HG03175 (cell line): ENCODE measurements at regions not wholly inside any gene's neighbourhood (a gene's known extent, or its start where the extent isn't known, plus 50 kb on each side); places are given as distances from the start of the nearest gene placed in this dataset.

Experiments used
- ATAC-seq: cut with Tn5 transposase; IDR thresholded peaks from one replicate; pipeline ENCODE4 v1.9.1; 2021; ENCODE audit warnings: mild to moderate bottlenecking, moderate library complexity; ENCODE audit not compliant: unreplicated experiment

DNA sequence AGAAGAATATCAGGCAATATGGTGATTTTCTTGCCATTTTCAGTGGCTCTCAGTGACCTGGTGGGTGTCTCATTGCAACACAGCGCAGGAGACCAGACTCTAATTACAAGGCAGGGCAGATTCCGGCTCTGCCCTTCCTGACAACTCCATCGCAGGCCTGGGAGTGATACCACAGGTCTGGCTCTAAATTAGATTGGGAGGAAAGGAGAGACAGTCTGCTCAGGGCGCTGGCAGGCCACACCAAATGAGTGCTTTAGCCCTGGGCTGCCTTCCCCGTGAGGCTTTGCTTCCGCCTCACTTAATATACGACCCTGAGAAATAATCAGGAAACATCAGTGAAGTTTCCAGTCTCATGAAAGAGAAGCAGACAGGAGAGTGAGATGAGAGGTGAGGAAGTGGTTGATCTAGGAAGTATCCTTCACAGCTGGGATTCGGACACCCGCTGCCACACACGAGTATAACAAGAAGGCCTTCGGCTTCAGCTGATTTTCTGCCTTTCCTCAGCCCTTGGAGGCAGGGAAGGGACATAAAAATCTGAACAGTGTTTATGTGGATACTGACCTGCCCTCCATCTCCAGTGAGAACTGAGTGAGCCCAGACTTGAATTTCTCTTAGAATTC lies 73.7 kb upstream of the PROK2 start:
- no peak for ATAC-seq

DNA sequence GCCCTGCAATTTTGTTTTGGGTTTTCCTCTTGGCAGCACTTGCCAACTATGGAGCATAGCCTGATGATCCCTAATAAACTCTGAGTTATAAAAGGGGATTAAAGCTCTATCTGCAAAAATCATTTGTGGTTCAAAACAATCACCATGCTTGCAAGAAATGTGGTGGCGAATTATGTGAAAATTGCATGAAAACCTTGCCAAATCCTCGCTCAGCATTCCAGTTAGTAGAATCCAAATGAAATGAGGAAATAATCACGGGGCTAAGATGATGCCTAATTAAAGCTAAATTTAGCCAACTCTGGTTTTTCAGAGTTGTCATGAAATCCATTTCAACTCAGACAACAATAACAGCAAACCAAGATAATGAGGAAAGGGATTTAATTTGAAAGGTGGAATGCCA lies 73.0 kb upstream of the PROK2 start:
- no peak for ATAC-seq

DNA sequence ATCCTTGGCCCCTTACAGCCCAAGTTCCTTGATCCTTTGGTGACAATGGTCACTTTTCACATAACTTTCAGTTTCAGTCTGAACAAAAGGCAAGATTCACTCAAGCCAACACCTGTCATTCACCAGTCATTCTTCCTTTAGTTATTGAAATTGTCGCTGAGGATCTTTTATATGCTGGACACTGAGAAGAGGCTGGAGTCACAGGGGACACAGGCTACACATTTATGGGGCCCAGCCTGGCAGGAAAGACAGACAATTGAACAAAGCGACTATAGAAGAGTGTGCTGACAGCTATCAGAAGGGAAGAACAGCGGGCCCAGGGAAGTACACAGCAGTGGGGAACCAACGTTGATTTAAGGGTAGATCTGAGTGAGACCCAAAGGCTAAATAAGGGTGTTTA lies 69.8 kb upstream of the PROK2 start:
- ATAC-seq = no peak

DNA sequence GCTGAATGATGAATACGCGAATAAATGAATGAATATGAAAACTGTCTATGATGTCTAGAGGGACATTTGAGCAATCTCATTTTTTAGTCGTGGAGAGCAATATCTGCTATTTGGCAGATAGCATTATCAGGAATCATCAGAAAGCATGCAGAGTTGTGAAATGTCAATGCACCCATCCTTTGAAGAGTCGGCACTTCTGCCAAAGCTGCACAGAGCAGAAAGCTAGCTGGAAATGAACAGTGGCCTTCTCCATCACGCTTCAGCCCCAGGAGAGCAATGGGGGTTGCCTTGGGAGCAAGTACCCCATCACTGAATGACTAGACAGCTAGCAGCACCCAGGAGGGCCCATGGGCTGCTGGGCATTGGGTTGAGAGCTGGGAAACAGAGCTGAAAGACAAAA lies 69.1 kb upstream of the PROK2 start:
- ATAC-seq = no peak

DNA sequence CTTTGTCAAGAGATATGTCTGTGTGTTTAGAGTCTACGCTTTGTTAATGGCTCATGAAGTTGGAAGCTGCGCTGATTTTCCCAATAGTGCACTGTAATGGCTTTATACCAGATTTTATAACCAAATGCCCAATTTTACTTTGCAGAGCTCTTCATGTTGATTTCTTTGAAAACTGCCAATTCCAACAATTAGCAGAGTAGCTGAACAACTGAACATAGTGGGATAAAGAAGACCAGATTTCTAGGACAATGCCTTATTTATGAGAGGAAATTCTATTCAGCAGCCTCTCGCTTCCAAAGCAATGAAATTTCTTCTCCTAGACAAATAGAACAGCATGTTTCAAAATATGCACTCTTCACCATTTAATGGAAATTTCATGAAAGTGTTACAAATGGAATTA lies 66.9 kb upstream of the PROK2 start:
- no peak for ATAC-seq

DNA sequence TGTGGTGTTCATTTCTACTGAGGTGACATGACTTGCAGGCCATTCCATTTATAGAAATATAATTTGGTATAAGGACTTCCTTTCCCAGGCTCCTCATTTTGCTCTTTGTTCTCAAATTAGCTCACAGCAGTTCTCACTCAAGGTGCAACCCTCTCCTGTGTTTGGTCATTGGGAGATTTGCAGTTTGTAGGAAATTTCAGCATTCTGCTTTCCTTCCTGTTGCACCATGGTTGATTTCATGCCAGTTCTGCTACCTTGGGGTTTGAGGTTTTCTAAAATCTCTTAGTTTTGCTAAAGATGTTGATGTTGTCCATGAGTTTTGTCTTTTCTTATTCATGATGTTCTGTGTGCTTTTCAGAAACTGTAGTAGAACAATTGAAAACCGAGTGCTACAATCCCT lies 65.7 kb upstream of the PROK2 start:
- ATAC-seq = no peak

DNA sequence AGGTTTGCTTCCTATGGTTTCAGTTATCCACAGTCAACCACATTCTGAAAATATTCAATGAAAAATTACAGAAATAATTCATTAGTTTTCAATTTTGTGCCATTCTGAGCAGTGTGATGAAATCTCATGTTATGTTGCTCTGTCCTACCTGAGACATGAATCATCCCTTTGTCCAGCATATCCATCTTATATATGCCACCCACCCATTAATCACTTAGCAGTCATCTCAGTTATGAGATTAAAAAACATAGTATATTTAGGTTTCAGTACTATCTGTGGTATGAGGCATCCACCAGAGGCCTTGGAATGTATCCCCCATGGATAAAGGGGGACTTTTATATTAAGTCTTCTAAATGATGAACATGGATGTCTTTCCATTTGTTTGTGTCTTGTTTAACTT lies 64.7 kb upstream of the PROK2 start:
- no peak for ATAC-seq

DNA sequence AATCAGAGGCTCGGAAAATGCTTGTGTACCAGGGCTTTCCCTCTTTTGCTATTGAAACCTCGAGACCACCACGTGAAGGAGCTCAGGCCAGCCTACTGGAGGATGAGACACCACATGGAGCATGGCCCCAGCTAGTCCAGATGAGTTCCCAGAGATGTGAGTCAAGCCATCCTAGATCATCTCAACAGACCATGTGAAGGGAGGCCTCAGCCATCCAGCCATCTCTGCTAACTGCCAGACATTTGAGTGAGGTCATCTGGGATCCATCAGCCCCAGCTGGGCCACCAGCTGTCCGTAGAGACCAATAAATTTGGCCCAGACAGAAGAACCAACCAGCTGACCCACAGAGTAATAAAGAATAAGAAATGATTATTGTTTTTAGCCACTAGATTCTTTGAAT lies 62.8 kb upstream of the PROK2 start:
- ATAC-seq = no peak

DNA sequence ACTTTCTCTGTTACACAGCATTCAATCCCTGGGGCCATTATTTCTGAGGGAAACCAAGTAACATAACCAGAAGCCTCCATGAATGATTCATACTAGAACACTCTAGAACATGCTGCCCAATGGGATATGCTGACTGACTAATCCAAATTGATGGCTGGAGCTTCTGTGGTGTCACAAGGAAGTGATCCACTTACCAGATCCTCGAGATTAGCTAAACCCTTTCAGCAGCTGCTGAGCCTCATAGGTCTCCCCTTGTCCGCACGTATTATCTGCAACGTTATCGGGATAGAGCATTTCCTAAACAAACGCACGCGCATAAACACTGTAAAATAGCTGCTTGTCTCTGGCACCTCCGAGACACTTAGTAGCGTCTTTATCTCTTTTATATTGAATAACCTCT lies 61.2 kb upstream of the PROK2 start:
- ATAC-seq = no peak

DNA sequence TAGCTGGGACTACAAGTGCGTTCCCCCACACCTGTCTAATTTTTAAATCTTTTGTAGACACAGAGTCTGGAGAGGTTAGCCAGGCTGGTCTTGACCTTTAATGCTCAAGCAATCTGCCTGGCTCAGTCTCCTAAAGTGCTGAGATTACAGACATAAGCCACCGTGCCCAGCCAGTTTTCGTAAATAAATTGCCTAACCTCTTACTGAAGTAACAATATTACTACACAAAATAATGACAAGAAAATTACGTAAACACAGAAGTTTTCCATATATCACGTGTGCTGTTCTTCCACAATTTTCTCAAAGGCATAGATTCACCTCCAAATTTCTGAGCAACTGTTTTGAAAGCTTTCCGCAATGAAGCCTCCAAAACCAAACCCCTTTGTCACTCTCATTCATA lies 58.1 kb upstream of the PROK2 start:
- ATAC-seq = no peak

DNA sequence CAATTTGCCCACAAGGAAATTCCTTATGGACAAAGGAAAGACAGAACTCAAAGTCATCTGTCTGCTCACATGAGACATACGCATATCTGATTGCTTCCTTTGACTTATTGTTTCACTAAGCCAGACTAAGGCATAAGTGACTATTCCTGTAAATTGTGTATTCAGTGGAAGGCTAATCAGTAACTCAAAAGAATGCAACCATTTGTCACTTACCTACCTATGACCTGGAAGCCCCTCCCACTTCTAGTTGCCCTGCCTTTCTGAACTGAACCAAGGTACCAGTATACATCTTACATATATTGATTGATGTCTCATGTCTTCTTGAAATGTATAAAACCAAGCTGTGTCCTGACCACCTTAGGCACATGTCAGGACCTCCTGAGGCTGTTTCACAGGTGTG lies 53.5 kb upstream of the PROK2 start:
- no peak for ATAC-seq
